Neural cell (in vitro differentiated cells): ENCODE measurements at regions not wholly inside any gene's neighbourhood (a gene's known extent, or its start where the extent isn't known, plus 50 kb on each side); places are given as distances from the start of the nearest gene placed in this dataset.

ENCODE experiments used
- H2AFZ ChIP-seq: fragments of 200-600, 300-800 bp; sonication (generic), shearing (Covaris generic); 2 replicates; pipeline ENCODE4 v1.6.0; 2014; ENCODE audit warnings: low read depth, mild to moderate bottlenecking, antibody characterized with exemption, low read length, moderate library complexity
- H3F3A ChIP-seq: fragments of 200-600 bp; shearing (Covaris generic); 2 replicates; pipeline ENCODE4 v1.6.1; 2016; ENCODE audit warnings: mild to moderate bottlenecking, moderate library complexity, mixed read lengths, antibody characterized with exemption, low read length; ENCODE audit not compliant: insufficient read depth, poor library complexity, severe bottlenecking
- H3K27ac ChIP-seq: fragments of 200-600, 300-800 bp; sonication (generic), shearing (Covaris generic); 2 replicates; pipeline ENCODE4 v1.5.1; 2014; ENCODE audit warnings: mild to moderate bottlenecking, low read length, moderate library complexity
- H3K27me3 ChIP-seq: fragments of 300-800, 200-600 bp; sonication (generic), shearing (Covaris generic); 2 replicates; pipeline ENCODE4 v1.6.0; 2014; ENCODE audit warnings: mild to moderate bottlenecking, low read depth, low read length, moderate library complexity; ENCODE audit not compliant: insufficient read depth
- H3K36me3 ChIP-seq: fragments of 300-800, 200-600 bp; sonication (generic), shearing (Covaris generic); 2 replicates; pipeline ENCODE4 v1.5.1; 2014; ENCODE audit warnings: mild to moderate bottlenecking, antibody characterized with exemption, low read length, moderate library complexity; ENCODE audit not compliant: insufficient read depth
- H3K4me2 ChIP-seq: fragments of 300-800, 200-600 bp; sonication (generic), shearing (Covaris generic); 2 replicates; pipeline ENCODE4 v1.6.0; 2014; ENCODE audit warnings: mild to moderate bottlenecking, low read length
- H3K4me3 ChIP-seq: fragments of 300-800, 200-600 bp; sonication (generic), shearing (Covaris generic); 2 replicates; pipeline ENCODE4 v1.5.1; 2014; ENCODE audit warnings: mild to moderate bottlenecking, low read length, moderate library complexity
- H3K79me2 ChIP-seq: fragments of 200-600 bp; shearing (Covaris generic); replicated peaks from 2 replicates; pipeline ENCODE4 v1.6.0; 2014; ENCODE audit warnings: mild to moderate bottlenecking, low read length, moderate library complexity; ENCODE audit not compliant: insufficient read depth
- H3K9ac ChIP-seq: fragments of 300-800, 200-600 bp; sonication (generic), shearing (Covaris generic); 2 replicates; pipeline ENCODE4 v1.6.1; 2016; ENCODE audit warnings: mild to moderate bottlenecking, low read length, mixed read lengths
- H3K9me2 ChIP-seq: fragments of 200-600 bp; shearing (Covaris generic); 2 replicates; pipeline ENCODE4 v1.6.1; 2016; ENCODE audit warnings: mild to moderate bottlenecking, low read length, mixed read lengths; ENCODE audit not compliant: insufficient read depth
- H3K9me3 ChIP-seq: fragments of 200-600, 300-800 bp; sonication (generic), shearing (Covaris generic); 2 replicates; pipeline ENCODE4 v1.6.1; 2016; ENCODE audit warnings: mild to moderate bottlenecking, mixed run types, low read length, moderate library complexity, mixed read lengths
- H4K20me1 ChIP-seq: fragments of 200-600 bp; shearing (Covaris generic); 2 replicates; pipeline ENCODE4 v1.6.1; 2016; ENCODE audit warnings: mild to moderate bottlenecking, mixed run types; ENCODE audit not compliant: insufficient read depth
- CTCF ChIP-seq: fragments of 450-650 bp; IDR thresholded peaks from 2 replicates; pipeline ENCODE4 v1.5.1; 2014; ENCODE audit warnings: antibody characterized with exemption, mild to moderate bottlenecking, moderate library complexity; ENCODE audit not compliant: poor library complexity, severe bottlenecking
- EP300 ChIP-seq: fragments of 450-650 bp; conservative IDR thresholded peaks from 2 replicates; pipeline ENCODE4 v1.6.1; 2014; ENCODE audit warnings: antibody characterized with exemption, mild to moderate bottlenecking, moderate library complexity; ENCODE audit not compliant: poor library complexity, severe bottlenecking
- EZH2 ChIP-seq: fragments of 200-600, 300-800 bp; shearing (Covaris generic), sonication (generic); IDR thresholded peaks from 2 replicates; pipeline ENCODE4 v1.6.1; 2014; ENCODE audit warnings: antibody characterized with exemption, low read length, borderline replicate concordance, mild to moderate bottlenecking; ENCODE audit not compliant: insufficient read depth, poor library complexity, severe bottlenecking
- MXI1 ChIP-seq: fragments of 450-650 bp; conservative IDR thresholded peaks from 2 replicates; pipeline ENCODE4 v1.6.1; 2014; ENCODE audit warnings: antibody characterized with exemption, mild to moderate bottlenecking; ENCODE audit not compliant: poor library complexity, severe bottlenecking
- POLR2AphosphoS5 ChIP-seq: IDR thresholded peaks from 2 replicates; pipeline ENCODE4 v1.6.1; 2012
- RAD21 ChIP-seq: fragments of 450-650 bp; conservative IDR thresholded peaks from 2 replicates; pipeline ENCODE4 v1.6.1; 2014; ENCODE audit warnings: antibody characterized with exemption, mild to moderate bottlenecking, moderate library complexity
- REST ChIP-seq: IDR thresholded peaks from 2 replicates; pipeline ENCODE4 v1.6.1; 2012; ENCODE audit warnings: borderline replicate concordance
- SMC3 ChIP-seq: fragments of 450-650 bp; conservative IDR thresholded peaks from 2 replicates; pipeline ENCODE4 v1.6.1; 2014; ENCODE audit warnings: antibody characterized with exemption, mild to moderate bottlenecking, moderate library complexity; ENCODE audit not compliant: poor library complexity
- TAF1 ChIP-seq: IDR thresholded peaks from 2 replicates; pipeline ENCODE4 v1.6.1; 2012; ENCODE audit warnings: low read depth

GRCh38 chr6:6722195-6722594 is 133.7 kb downstream of the LY86 start:
- Histone ChIP-seq H3K4me2 (no peak overlapping the region), H3K9ac (no peak overlapping the region), H3K9me3 (no peaks in the 10 kb centered on the region), H3F3A (no peaks in the 10 kb centered on the region), H3K36me3 (no peaks in the 10 kb centered on the region), H3K27me3 (no peaks in the 10 kb centered on the region), H4K20me1 (no peaks in the 10 kb centered on the region), H3K4me3 (no peak overlapping the region), H3K27ac (no peak overlapping the region), H3K79me2 (no peaks in the 10 kb centered on the region), H3K9me2 (no peaks in the 10 kb centered on the region), H2AFZ (no peak overlapping the region)
- no peak for TF ChIP-seq EP300
- TF ChIP-seq CTCF, result no peak
- TF ChIP-seq RAD21, result no peak
- TF ChIP-seq MXI1, result no peak
- no peak for TF ChIP-seq EZH2
- no peak for TF ChIP-seq REST
- no peak for TF ChIP-seq POLR2AphosphoS5
- no peak for TF ChIP-seq TAF1
- no peak for TF ChIP-seq SMC3

GRCh38 chr6:6723361-6723760 is 134.8 kb downstream of the LY86 start:
- H3K36me3 ChIP-seq, result no peaks in the 10 kb centered on the region
- no peaks in the 10 kb centered on the region for H4K20me1 ChIP-seq
- H3K79me2 ChIP-seq, result no peaks in the 10 kb centered on the region
- no peak overlapping the region for H3K9ac ChIP-seq
- no peaks in the 10 kb centered on the region for H3F3A ChIP-seq
- no peaks in the 10 kb centered on the region for H3K9me3 ChIP-seq
- TF ChIP-seq TAF1 (no peak), CTCF (no peak), POLR2AphosphoS5 (no peak), SMC3 (no peak), REST (no peak)
- no peak overlapping the region for H2AFZ ChIP-seq
- no peak overlapping the region for H3K27ac ChIP-seq
- H3K4me2 ChIP-seq, result no peak overlapping the region
- no peaks in the 10 kb centered on the region for H3K9me2 ChIP-seq
- no peak overlapping the region for H3K4me3 ChIP-seq
- H3K27me3 ChIP-seq, result no peaks in the 10 kb centered on the region
